ENCODE measurements at regions not wholly inside any gene's neighbourhood (a gene's known extent, or its start where the extent isn't known, plus 50 kb on each side); places are given as distances from the start of the nearest gene placed in this dataset.
A peak's percentile ranks its signal among the peaks of the same experiment; 100 is the strongest.
"Not testable (repeated sequence)": the region's sequence is repeated elsewhere in the genome, so short reads cannot be mapped to it uniquely, and the experiment has no call there.

DNA sequence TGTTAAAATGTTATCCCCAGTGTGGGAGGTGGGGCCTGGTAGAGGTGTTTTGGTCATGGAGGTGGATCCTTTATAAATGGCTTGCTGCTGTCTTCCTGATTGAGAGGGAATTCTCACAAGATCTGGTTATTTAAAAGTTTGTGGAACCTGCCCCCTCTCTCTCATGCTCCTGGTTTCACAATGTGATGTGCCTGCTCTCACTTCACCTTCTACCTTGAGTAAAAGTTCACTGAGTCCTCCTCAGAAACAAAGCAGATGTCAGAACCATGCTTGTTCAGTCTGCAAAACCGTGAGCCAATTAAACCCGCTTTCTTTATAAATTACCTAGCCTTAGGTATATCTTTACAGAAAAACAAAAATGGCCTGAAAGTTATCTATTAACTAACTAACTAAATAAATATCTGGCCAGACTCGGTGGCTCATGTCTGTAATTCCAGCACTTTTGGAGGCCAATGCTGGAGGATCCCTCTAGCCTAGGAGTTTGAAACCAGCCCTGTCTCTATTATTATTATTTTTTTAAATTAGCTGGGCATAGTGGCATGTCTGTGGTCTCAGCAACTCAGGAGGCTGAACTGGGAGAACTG lies 1067.4 kb downstream of the CDH9 start:
- no peak overlapping the region for H3K4me3 ChIP-seq
- no peaks in the 10 kb centered on the region for H3K27me3 ChIP-seq
- H3K36me3 ChIP-seq = no peaks in the 10 kb centered on the region
- TF ChIP-seq POLR2A (IDR thresholded peaks at IDR 0.05) (no peak), EP300 (IDR thresholded peaks at IDR 0.05) (no peak)
- TF ChIP-seq, protein P1, sequence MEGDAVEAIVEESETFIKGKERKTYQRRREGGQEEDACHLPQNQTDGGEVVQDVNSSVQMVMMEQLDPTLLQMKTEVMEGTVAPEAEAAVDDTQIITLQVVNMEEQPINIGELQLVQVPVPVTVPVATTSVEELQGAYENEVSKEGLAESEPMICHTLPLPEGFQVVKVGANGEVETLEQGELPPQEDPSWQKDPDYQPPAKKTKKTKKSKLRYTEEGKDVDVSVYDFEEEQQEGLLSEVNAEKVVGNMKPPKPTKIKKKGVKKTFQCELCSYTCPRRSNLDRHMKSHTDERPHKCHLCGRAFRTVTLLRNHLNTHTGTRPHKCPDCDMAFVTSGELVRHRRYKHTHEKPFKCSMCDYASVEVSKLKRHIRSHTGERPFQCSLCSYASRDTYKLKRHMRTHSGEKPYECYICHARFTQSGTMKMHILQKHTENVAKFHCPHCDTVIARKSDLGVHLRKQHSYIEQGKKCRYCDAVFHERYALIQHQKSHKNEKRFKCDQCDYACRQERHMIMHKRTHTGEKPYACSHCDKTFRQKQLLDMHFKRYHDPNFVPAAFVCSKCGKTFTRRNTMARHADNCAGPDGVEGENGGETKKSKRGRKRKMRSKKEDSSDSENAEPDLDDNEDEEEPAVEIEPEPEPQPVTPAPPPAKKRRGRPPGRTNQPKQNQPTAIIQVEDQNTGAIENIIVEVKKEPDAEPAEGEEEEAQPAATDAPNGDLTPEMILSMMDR (IDR thresholded peaks at IDR 0.05) = no peak
- no peak overlapping the region for H3K27ac ChIP-seq
- peaks cover 0 to 4% (median under 1%) of the 10 kb centered on the region in 4 donors for H3K9me3 ChIP-seq
- H3K4me1 ChIP-seq = no peaks in the 10 kb centered on the region
- no peak for DNase-seq (ENCODE audit: low spot score in 2 of 2)
- 88 to 94% methylated on average over 3 of the region's 3 CpGs for WGBS, 2 donors

DNA sequence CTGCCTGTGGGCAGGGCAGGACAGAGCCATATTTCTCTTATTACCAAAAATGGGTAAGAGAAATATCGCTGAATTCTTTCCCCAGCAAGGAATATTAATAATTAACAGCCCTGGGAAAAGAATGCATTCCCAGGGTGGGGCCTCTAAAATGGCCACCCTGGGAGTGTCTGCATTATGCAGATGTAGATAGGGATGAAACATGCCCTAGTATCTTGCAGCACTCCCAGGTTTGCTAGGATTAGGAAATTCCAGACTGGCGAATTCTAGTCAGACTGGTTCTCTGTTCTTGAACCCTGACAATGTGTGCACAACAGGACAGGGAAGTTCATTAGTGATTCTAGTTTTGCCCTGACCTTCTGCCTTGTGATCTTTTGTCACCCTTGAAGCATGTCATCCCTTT lies 1069.3 kb downstream of the CDH9 start:
- not testable (repeated sequence) for H3K4me1 ChIP-seq; H3K4me3 ChIP-seq; H3K27ac ChIP-seq; H3K36me3 ChIP-seq; H3K27me3 ChIP-seq; DNase-seq (ENCODE audit: low spot score in 2 of 2)
- 89 to 92% methylated on average over 2 of the region's 2 CpGs for WGBS, 2 donors
- H3K9me3 ChIP-seq = peaks cover 0 to 13% (median 4%) of the 10 kb centered on the region in 4 donors

DNA sequence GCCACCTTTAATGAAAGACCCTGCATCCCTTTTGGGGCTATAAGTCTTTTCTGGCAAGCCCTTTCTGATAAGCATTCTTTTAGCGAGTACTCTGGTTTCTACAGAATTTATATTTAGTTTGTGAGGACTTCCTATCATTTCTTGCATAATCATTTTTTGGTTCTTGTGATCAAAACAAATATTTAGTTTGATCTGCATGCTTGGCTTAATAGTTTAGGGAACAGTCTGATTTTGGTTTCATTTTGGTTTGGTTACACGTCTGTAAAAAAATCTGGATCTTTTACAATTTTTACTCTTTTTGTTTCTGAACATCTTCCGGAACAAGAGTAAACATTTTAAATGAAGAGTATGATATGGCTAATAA lies 1074.4 kb downstream of the CDH9 start:
- H3K36me3 ChIP-seq = no peaks in the 10 kb centered on the region
- TF ChIP-seq POLR2A (IDR thresholded peaks at IDR 0.05) (no peak), EP300 (IDR thresholded peaks at IDR 0.05) (no peak)
- TF ChIP-seq, protein P1 (IDR thresholded peaks at IDR 0.05) = no peak
- peaks cover 0 to 10% (median 4%) of the 10 kb centered on the region in 4 donors for H3K9me3 ChIP-seq
- H3K4me1 ChIP-seq = peaks cover 0 to 10% (median 0%) of the 10 kb centered on the region in 4 donors
- H3K27ac ChIP-seq = peak overlapping the region in 2 of 4 donors; percentile 30 to 66
- 57 to 58% methylated on average over 3 of the region's 3 CpGs for WGBS, 2 donors
- H3K27me3 ChIP-seq = no peaks in the 10 kb centered on the region
- H3K4me3 ChIP-seq = peak overlapping the region in 1 of 4 donors; percentile 28
- no peak for DNase-seq (ENCODE audit: low spot score in 2 of 2)

DNA sequence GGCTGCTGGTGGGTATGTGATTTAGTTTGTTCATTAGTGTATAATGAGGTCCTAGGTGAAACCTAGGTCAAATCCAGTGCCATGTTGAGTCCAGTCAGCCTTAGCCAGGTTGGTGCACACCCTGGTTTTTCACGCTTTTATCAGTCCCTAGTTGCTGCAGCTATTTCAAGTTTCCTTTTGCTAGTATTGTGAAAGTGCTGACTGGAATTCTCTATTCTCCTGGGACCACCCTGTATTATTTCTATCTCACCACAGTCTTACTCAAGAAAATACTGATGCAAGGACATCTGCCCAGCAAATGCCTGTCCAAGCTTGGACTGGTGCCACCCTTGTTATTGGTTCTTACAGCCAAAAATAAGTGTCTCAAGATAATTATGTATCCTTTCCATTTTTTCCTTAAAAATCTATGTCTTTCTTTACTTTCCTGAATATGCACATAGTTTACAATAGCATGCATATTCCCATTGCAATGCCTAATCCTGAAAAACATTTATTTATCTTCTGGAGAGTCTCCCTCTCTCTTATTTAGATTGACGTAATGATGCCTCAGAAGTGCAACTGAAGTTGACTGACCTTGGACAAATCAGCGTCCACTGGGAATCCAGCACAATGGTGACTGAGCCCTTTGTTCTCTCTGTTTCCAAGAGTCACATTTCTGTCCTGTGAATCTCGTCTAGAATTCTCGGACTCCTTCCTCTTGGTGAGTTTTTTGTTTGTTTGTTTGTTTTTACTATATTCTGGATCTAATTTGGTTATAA lies 1075.0 kb downstream of the CDH9 start:
- H3K27ac ChIP-seq = peak overlapping the region in 2 of 4 donors; percentile 30 to 66
- WGBS, 2 donors = 24 to 36% methylated on average over 5 of the region's 5 CpGs
- TF ChIP-seq POLR2A (IDR thresholded peaks at IDR 0.05) (no peak), EP300 (IDR thresholded peaks at IDR 0.05) (peak in 1 of 2 donors; percentile 81)
- TF ChIP-seq, protein P1 (IDR thresholded peaks at IDR 0.05) = no peak
- DNase-seq (ENCODE audit: low spot score in 2 of 2) = peak; percentile 69 to 90
- peak overlapping the region in 1 of 4 donors; percentile 28 for H3K4me3 ChIP-seq
- H3K4me1 ChIP-seq = peaks cover 0 to 10% (median 0%) of the 10 kb centered on the region in 4 donors
- no peaks in the 10 kb centered on the region for H3K36me3 ChIP-seq
- no peaks in the 10 kb centered on the region for H3K27me3 ChIP-seq
- H3K9me3 ChIP-seq = peaks cover 0 to 10% (median 4%) of the 10 kb centered on the region in 4 donors

DNA sequence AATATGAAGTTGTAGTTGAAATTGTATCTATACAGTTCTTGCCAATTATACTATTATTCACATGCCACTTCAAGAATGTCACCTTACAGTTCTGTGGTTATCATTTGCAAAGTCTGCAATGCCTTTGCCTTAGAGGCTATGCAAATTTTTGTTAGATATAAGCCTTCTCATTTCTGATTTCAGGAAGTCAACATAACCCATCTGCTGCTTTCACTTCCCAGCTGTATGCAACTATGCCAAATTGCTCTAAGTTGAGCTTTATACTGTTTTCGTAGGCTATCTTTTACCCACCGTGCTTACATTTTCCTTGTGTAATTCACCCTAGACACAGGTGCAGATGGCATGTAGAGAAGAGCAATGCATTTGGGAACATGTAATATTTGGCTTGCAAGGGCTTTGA lies 1083.0 kb downstream of the CDH9 start:
- DNase-seq (ENCODE audit: low spot score in 2 of 2) = no peak
- H3K9me3 ChIP-seq = no peaks in the 10 kb centered on the region
- 83 to 84% methylated on average over 2 of the region's 2 CpGs for WGBS, 2 donors
- H3K27me3 ChIP-seq = no peaks in the 10 kb centered on the region
- no peaks in the 10 kb centered on the region for H3K4me1 ChIP-seq
- no peaks in the 10 kb centered on the region for H3K36me3 ChIP-seq
- TF ChIP-seq, protein P1 (IDR thresholded peaks at IDR 0.05) = no peak
- no peak for TF ChIP-seq POLR2A (IDR thresholded peaks at IDR 0.05)
- no peak for TF ChIP-seq EP300 (IDR thresholded peaks at IDR 0.05)
- H3K27ac ChIP-seq = no peak overlapping the region
- H3K4me3 ChIP-seq = no peak overlapping the region

All from tibial nerve (tissue), 4 donors.